Adrenal gland (tissue), 5 donors: ENCODE measurements at regions not wholly inside any gene's neighbourhood (a gene's known extent, or its start where the extent isn't known, plus 50 kb on each side); places are given as distances from the start of the nearest gene placed in this dataset.

Experiments used
- POLR2A ChIP-seq, 2 donors: fragments of 450-650 bp; IDR thresholded peaks; one replicate each; pipeline ENCODE4 v1.6.1; 2017; ENCODE audit warnings: antibody characterized with exemption in 2 of 2, mild to moderate bottlenecking in 2 of 2, moderate library complexity in 1 of 2
- TF ChIP-seq, protein P1 (sequence below), 6 experiments: fragments of 450-650 bp in 4 of 6; fragments of 200-600 bp in 2 of 6; sonication (generic) in 1 of 6; IDR thresholded peaks; 1 replicate in 5 of 6; 2 replicates in 1 of 6; pipeline versions ENCODE4 v1.5.1 to v1.8.0; 2016 to 2021; ENCODE audit warnings: antibody characterized with exemption in 6 of 6, mild to moderate bottlenecking in 2 of 6, moderate library complexity in 1 of 6
- donor health status: DM: no; HTN: no; CAD: no.

DNA sequence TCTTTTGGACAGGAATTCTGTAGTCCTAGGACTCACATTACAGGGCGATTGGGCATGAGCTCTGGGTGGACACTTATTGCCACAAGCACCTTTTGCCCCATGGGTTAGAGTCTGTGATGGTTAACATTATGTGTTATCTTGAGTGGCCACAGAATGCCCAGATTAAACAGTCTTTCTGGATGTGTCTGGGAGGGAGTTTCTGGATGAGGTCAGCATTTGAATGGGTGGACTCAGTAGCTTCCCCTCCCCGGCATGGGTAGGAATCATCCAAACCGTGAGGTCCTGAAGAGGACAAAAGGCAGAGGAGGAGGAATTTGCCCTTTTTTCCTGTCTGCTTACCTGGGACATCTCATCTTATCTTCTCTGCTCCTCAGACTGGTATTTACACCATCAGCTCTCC lies 85.6 kb downstream of the BMP4 start:
- TF ChIP-seq, protein P1, sequence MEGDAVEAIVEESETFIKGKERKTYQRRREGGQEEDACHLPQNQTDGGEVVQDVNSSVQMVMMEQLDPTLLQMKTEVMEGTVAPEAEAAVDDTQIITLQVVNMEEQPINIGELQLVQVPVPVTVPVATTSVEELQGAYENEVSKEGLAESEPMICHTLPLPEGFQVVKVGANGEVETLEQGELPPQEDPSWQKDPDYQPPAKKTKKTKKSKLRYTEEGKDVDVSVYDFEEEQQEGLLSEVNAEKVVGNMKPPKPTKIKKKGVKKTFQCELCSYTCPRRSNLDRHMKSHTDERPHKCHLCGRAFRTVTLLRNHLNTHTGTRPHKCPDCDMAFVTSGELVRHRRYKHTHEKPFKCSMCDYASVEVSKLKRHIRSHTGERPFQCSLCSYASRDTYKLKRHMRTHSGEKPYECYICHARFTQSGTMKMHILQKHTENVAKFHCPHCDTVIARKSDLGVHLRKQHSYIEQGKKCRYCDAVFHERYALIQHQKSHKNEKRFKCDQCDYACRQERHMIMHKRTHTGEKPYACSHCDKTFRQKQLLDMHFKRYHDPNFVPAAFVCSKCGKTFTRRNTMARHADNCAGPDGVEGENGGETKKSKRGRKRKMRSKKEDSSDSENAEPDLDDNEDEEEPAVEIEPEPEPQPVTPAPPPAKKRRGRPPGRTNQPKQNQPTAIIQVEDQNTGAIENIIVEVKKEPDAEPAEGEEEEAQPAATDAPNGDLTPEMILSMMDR (IDR thresholded peaks at IDR 0.05), result no peak
- no peak for TF ChIP-seq POLR2A (IDR thresholded peaks at IDR 0.05)
